ENCODE measurements at regions not wholly inside any gene's neighbourhood (a gene's known extent, or its start where the extent isn't known, plus 50 kb on each side); places are given as distances from the start of the nearest gene placed in this dataset.

- Histone ChIP-seq H3K36me3 (replicated peaks; ENCODE audit: insufficient read depth, low read depth) (no peaks in the 10 kb centered on the region), H3K4me2 (no peak overlapping the region), H3K4me3 (no peak overlapping the region), H3K27ac (no peak overlapping the region), H3K4me1 (ENCODE audit: insufficient read depth) (no peaks in the 10 kb centered on the region), H4K20me1 (ENCODE audit: insufficient read depth, poor library complexity, severe bottlenecking) (no peaks in the 10 kb centered on the region), H3K27me3 (no peaks in the 10 kb centered on the region), H3K79me2 (no peaks in the 10 kb centered on the region), H3K9me2 (replicated peaks; ENCODE audit: insufficient read depth) (no peaks in the 10 kb centered on the region), H2AFZ (no peak overlapping the region), H3K9me3 (ENCODE audit: low read depth) (no peaks in the 10 kb centered on the region)
- TF ChIP-seq EZH2 (IDR thresholded peaks at IDR 0.05; ENCODE audit: borderline replicate concordance) (no peak), EZH2phosphoT487 (IDR thresholded peaks at IDR 0.05; ENCODE audit: low read depth, severe bottlenecking, unreplicated experiment) (no peak)
- TF ChIP-seq, protein P1, sequence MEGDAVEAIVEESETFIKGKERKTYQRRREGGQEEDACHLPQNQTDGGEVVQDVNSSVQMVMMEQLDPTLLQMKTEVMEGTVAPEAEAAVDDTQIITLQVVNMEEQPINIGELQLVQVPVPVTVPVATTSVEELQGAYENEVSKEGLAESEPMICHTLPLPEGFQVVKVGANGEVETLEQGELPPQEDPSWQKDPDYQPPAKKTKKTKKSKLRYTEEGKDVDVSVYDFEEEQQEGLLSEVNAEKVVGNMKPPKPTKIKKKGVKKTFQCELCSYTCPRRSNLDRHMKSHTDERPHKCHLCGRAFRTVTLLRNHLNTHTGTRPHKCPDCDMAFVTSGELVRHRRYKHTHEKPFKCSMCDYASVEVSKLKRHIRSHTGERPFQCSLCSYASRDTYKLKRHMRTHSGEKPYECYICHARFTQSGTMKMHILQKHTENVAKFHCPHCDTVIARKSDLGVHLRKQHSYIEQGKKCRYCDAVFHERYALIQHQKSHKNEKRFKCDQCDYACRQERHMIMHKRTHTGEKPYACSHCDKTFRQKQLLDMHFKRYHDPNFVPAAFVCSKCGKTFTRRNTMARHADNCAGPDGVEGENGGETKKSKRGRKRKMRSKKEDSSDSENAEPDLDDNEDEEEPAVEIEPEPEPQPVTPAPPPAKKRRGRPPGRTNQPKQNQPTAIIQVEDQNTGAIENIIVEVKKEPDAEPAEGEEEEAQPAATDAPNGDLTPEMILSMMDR (IDR thresholded peaks at IDR 0.05; ENCODE audit: poor library complexity), result no peak
- DNase-seq (ENCODE audit: low spot score), result no peak
- WGBS (ENCODE audit: low lambda C conversion rate, missing lambda C conversion rate), result 62% methylated on average over 1 of the region's 1 CpG
Measured at GRCh38 chr15:80350941-80351610, 53.1 kb upstream of the ARNT2 start.
